Midbrain (tissue), 1 donor: ENCODE measurements at regions not wholly inside any gene's neighbourhood (a gene's known extent, or its start where the extent isn't known, plus 50 kb on each side); places are given as distances from the start of the nearest gene placed in this dataset.
"Not testable (repeated sequence)": the region's sequence is repeated elsewhere in the genome, so short reads cannot be mapped to it uniquely, and the experiment has no call there.

Experiments used
- DNase-seq: peaks from one replicate; lab custom pipeline; 2025; lab: John Stamatoyannopoulos, UW

GRCh38 chr3:150242220-150242936, 165.7 kb upstream of the TSC22D2 start:
- no peak for DNase-seq

- DNase-seq, result no peak
These were observed 167.2 kb upstream of the TSC22D2 start for GRCh38 chr3:150240891-150241290.

- no peak for DNase-seq
These were observed 168.3 kb upstream of the TSC22D2 start for GRCh38 chr3:150239766-150240165.

- no peak for DNase-seq
These were observed 169.0 kb upstream of the TSC22D2 start for GRCh38 chr3:150238995-150239619.

GRCh38 chr3:150238048-150238802, 169.9 kb upstream of the TSC22D2 start:
- DNase-seq, result no peak

- no peak for DNase-seq
These were observed 170.6 kb upstream of the TSC22D2 start for GRCh38 chr3:150237490-150237889.

GRCh38 chr3:150236316-150237082, 171.6 kb upstream of the TSC22D2 start:
- DNase-seq, result no peak

- DNase-seq, result no peak
These were observed 172.3 kb upstream of the TSC22D2 start for GRCh38 chr3:150235799-150236198.

GRCh38 chr3:150232992-150233451, 175.1 kb upstream of the TSC22D2 start:
- peak; percentile 26 for DNase-seq

- DNase-seq, result no peak
These were observed 178.1 kb upstream of the TSC22D2 start for GRCh38 chr3:150230037-150230436.

GRCh38 chr3:150228626-150229025, 179.5 kb upstream of the TSC22D2 start:
- DNase-seq, result not testable (repeated sequence)

- DNase-seq, result peak; percentile 49
These were observed 180.3 kb upstream of the TSC22D2 start for GRCh38 chr3:150227839-150228238.

- no peak for DNase-seq
These were observed 182.1 kb upstream of the TSC22D2 start for GRCh38 chr3:150225986-150226385.

GRCh38 chr3:150223558-150223957, 184.5 kb upstream of the TSC22D2 start:
- DNase-seq, result no peak

GRCh38 chr3:150222691-150223489, 185.2 kb upstream of the TSC22D2 start:
- DNase-seq, result no peak

- no peak for DNase-seq
These were observed 186.1 kb upstream of the TSC22D2 start for GRCh38 chr3:150221904-150222523.

GRCh38 chr3:150220799-150221198, 187.3 kb upstream of the TSC22D2 start:
- DNase-seq, result no peak

GRCh38 chr3:150220041-150220440, 188.1 kb upstream of the TSC22D2 start:
- no peak for DNase-seq

- no peak for DNase-seq
These were observed 189.3 kb upstream of the TSC22D2 start for GRCh38 chr3:150218841-150219240.

GRCh38 chr3:150218236-150218635, 189.9 kb upstream of the TSC22D2 start:
- DNase-seq, result no peak

- no peak for DNase-seq
These were observed 190.4 kb upstream of the TSC22D2 start for GRCh38 chr3:150217691-150218090.
